ENCODE measurements at regions not wholly inside any gene's neighbourhood (a gene's known extent, or its start where the extent isn't known, plus 50 kb on each side); places are given as distances from the start of the nearest gene placed in this dataset.

GRCh38 chr2:6236317-6236716 is 544.1 kb downstream of the SOX11 start:
- Histone ChIP-seq H3K9me3 (ENCODE audit: control insufficient read depth in 2 of 3, low read length in 3 of 3) (no peaks in the 10 kb centered on the region), H3K27ac (ENCODE audit: low read depth, low read length) (no peak overlapping the region), H3K4me3 (ENCODE audit: low read length) (no peak overlapping the region), H3K4me1 (ENCODE audit: control insufficient read depth in 2 of 2, insufficient read depth in 2 of 2, low read length in 2 of 2) (no peaks in the 10 kb centered on the region), H3K36me3 (ENCODE audit: control insufficient read depth in 2 of 3, insufficient read depth in 3 of 3, low read length in 3 of 3) (no peaks in the 10 kb centered on the region), H3K27me3 (ENCODE audit: control insufficient read depth in 2 of 2, insufficient read depth in 2 of 2, low read length in 2 of 2) (no peaks in the 10 kb centered on the region)
- Mint-ChIP-seq H3K36me3 (no peaks in the 10 kb centered on the region), H3K4me1 (no peaks in the 10 kb centered on the region), H3K9me3 (peaks cover 0 to 23% (median 9%) of the 10 kb centered on the region in 11 donors), H3K27me3 (peaks cover 0 to 3% (median 0%) of the 10 kb centered on the region in 5 donors), H3K27ac (no peak overlapping the region), H3K4me3 (no peak overlapping the region)
- CTCF ChIA-PET, result no interaction called here
- ATAC-seq (no peak), DNase-seq (no peak)
- POLR2A ChIA-PET, result no interaction called here
- intact Hi-C loops (cut with micrococcal nuclease), result no loop called here

- Histone ChIP-seq H3K36me3 (ENCODE audit: control insufficient read depth in 2 of 3, insufficient read depth in 3 of 3, low read length in 3 of 3) (no peaks in the 10 kb centered on the region), H3K27ac (ENCODE audit: low read depth, low read length) (no peak overlapping the region), H3K27me3 (ENCODE audit: control insufficient read depth in 2 of 2, insufficient read depth in 2 of 2, low read length in 2 of 2) (no peaks in the 10 kb centered on the region), H3K4me3 (ENCODE audit: low read length) (no peak overlapping the region), H3K9me3 (ENCODE audit: control insufficient read depth in 2 of 3, low read length in 3 of 3) (no peaks in the 10 kb centered on the region), H3K4me1 (ENCODE audit: control insufficient read depth in 2 of 2, insufficient read depth in 2 of 2, low read length in 2 of 2) (no peaks in the 10 kb centered on the region)
- H3K27ac Mint-ChIP-seq, result no peak overlapping the region
- no peaks in the 10 kb centered on the region for H3K4me1 Mint-ChIP-seq
- POLR2A ChIA-PET, result no interaction called here
- peaks cover 0 to 23% (median 9%) of the 10 kb centered on the region in 11 donors for H3K9me3 Mint-ChIP-seq
- intact Hi-C loops (cut with micrococcal nuclease), result no loop called here
- H3K36me3 Mint-ChIP-seq, result no peaks in the 10 kb centered on the region
- DNase-seq, result no peak
- CTCF ChIA-PET, result no interaction called here
- no peak overlapping the region for H3K4me3 Mint-ChIP-seq
- H3K27me3 Mint-ChIP-seq, result peaks cover 0 to 4% (median 0%) of the 10 kb centered on the region in 5 donors
- no peak for ATAC-seq
Observed at GRCh38 chr2:6237039-6237660, 545.0 kb downstream of the SOX11 start.

- intact Hi-C loops (cut with micrococcal nuclease), result no loop called here
- Mint-ChIP-seq H3K4me3 (no peak overlapping the region), H3K9me3 (peaks cover 0 to 5% (median 0%) of the 10 kb centered on the region in 11 donors), H3K4me1 (no peaks in the 10 kb centered on the region), H3K36me3 (no peaks in the 10 kb centered on the region), H3K27ac (no peak overlapping the region), H3K27me3 (peaks cover 0 to 4% (median 0%) of the 10 kb centered on the region in 5 donors)
- H3K27me3 ChIP-seq (ENCODE audit: control insufficient read depth in 2 of 2, insufficient read depth in 2 of 2, low read length in 2 of 2), result no peaks in the 10 kb centered on the region
- DNase-seq (no peak), ATAC-seq (no peak)
- H3K36me3 ChIP-seq (ENCODE audit: control insufficient read depth in 2 of 3, insufficient read depth in 3 of 3, low read length in 3 of 3), result no peaks in the 10 kb centered on the region
- H3K27ac ChIP-seq (ENCODE audit: low read depth, low read length), result no peak overlapping the region
- no peaks in the 10 kb centered on the region for H3K4me1 ChIP-seq (ENCODE audit: control insufficient read depth in 2 of 2, insufficient read depth in 2 of 2, low read length in 2 of 2)
- POLR2A ChIA-PET, result no interaction called here
- CTCF ChIA-PET, result no interaction called here
- H3K4me3 ChIP-seq (ENCODE audit: low read length), result no peak overlapping the region
- H3K9me3 ChIP-seq (ENCODE audit: control insufficient read depth in 2 of 3, low read length in 3 of 3), result no peaks in the 10 kb centered on the region
Observed at GRCh38 chr2:6249557-6249956, 557.4 kb downstream of the SOX11 start.

GRCh38 chr2:6254441-6254840 is 562.3 kb downstream of the SOX11 start:
- CTCF ChIA-PET, result interaction anchor here (0.5 kb wide), 1 partner anchor 224 kb away, joined by 4 read pairs; no protein-coding TSS in a partner anchor
- H3K9me3 Mint-ChIP-seq, result peaks cover 0 to 8% (median 0%) of the 10 kb centered on the region in 11 donors
- no peak for ATAC-seq

GRCh38 chr2:6264198-6264597 is 572.0 kb downstream of the SOX11 start:
- intact Hi-C loops (cut with micrococcal nuclease), result no loop called here
- Mint-ChIP-seq H3K27me3 (peaks cover 0 to 6% (median 0%) of the 10 kb centered on the region in 5 donors), H3K36me3 (peaks cover 0 to 6% (median 0%) of the 10 kb centered on the region in 5 donors), H3K27ac (no peak overlapping the region), H3K4me1 (no peaks in the 10 kb centered on the region), H3K9me3 (peaks cover 0 to 11% (median 0%) of the 10 kb centered on the region in 11 donors), H3K4me3 (no peak overlapping the region)
- Histone ChIP-seq H3K27ac (ENCODE audit: low read depth, low read length) (no peak overlapping the region), H3K9me3 (ENCODE audit: control insufficient read depth in 2 of 3, low read length in 3 of 3) (no peaks in the 10 kb centered on the region), H3K36me3 (ENCODE audit: control insufficient read depth in 2 of 3, insufficient read depth in 3 of 3, low read length in 3 of 3) (no peaks in the 10 kb centered on the region), H3K4me3 (ENCODE audit: low read length) (no peak overlapping the region), H3K27me3 (ENCODE audit: control insufficient read depth in 2 of 2, insufficient read depth in 2 of 2, low read length in 2 of 2) (no peaks in the 10 kb centered on the region), H3K4me1 (ENCODE audit: control insufficient read depth in 2 of 2, insufficient read depth in 2 of 2, low read length in 2 of 2) (no peaks in the 10 kb centered on the region)
- no peak for DNase-seq
- no peak for ATAC-seq
- CTCF ChIA-PET, result no interaction called here
- POLR2A ChIA-PET, result no interaction called here

More at GRCh38 chr2:6254441-6254840, 562.3 kb downstream of the SOX11 start:
- no peak overlapping the region for H3K4me3 Mint-ChIP-seq
- peaks cover 0 to 4% (median 0%) of the 10 kb centered on the region in 5 donors for H3K27me3 Mint-ChIP-seq
- Histone ChIP-seq H3K36me3 (ENCODE audit: control insufficient read depth in 2 of 3, insufficient read depth in 3 of 3, low read length in 3 of 3) (no peaks in the 10 kb centered on the region), H3K27ac (ENCODE audit: low read depth, low read length) (no peak overlapping the region), H3K9me3 (ENCODE audit: control insufficient read depth in 2 of 3, low read length in 3 of 3) (no peaks in the 10 kb centered on the region), H3K27me3 (ENCODE audit: control insufficient read depth in 2 of 2, insufficient read depth in 2 of 2, low read length in 2 of 2) (no peaks in the 10 kb centered on the region), H3K4me3 (ENCODE audit: low read length) (no peak overlapping the region), H3K4me1 (ENCODE audit: control insufficient read depth in 2 of 2, insufficient read depth in 2 of 2, low read length in 2 of 2) (no peaks in the 10 kb centered on the region)
- intact Hi-C loops (cut with micrococcal nuclease), result no loop called here
- POLR2A ChIA-PET, result no interaction called here
- no peak for DNase-seq
- no peak overlapping the region for H3K27ac Mint-ChIP-seq
- no peaks in the 10 kb centered on the region for H3K36me3 Mint-ChIP-seq
- H3K4me1 Mint-ChIP-seq, result no peaks in the 10 kb centered on the region

- Histone ChIP-seq H3K27ac (ENCODE audit: low read depth, low read length) (no peak overlapping the region), H3K9me3 (ENCODE audit: control insufficient read depth in 2 of 3, low read length in 3 of 3) (no peaks in the 10 kb centered on the region), H3K36me3 (ENCODE audit: control insufficient read depth in 2 of 3, insufficient read depth in 3 of 3, low read length in 3 of 3) (no peaks in the 10 kb centered on the region), H3K4me3 (ENCODE audit: low read length) (no peak overlapping the region), H3K27me3 (ENCODE audit: control insufficient read depth in 2 of 2, insufficient read depth in 2 of 2, low read length in 2 of 2) (no peaks in the 10 kb centered on the region), H3K4me1 (ENCODE audit: control insufficient read depth in 2 of 2, insufficient read depth in 2 of 2, low read length in 2 of 2) (no peaks in the 10 kb centered on the region)
- DNase-seq, result no peak
- ATAC-seq, result no peak
- peaks cover 0 to 4% (median 0%) of the 10 kb centered on the region in 5 donors for H3K36me3 Mint-ChIP-seq
- H3K4me1 Mint-ChIP-seq, result no peaks in the 10 kb centered on the region
- ChIA-PET POLR2A (no interaction called here), CTCF (no interaction called here)
- H3K27ac Mint-ChIP-seq, result no peak overlapping the region
- H3K4me3 Mint-ChIP-seq, result no peak overlapping the region
- peaks cover 0 to 8% (median 0%) of the 10 kb centered on the region in 11 donors for H3K9me3 Mint-ChIP-seq
- peaks cover 0 to 7% (median 0%) of the 10 kb centered on the region in 5 donors for H3K27me3 Mint-ChIP-seq
- intact Hi-C loops (cut with micrococcal nuclease), result no loop called here
Observed at GRCh38 chr2:6281524-6281923, 584.2 kb downstream of the CMPK2 start.

GRCh38 chr2:6283259-6283658 is 582.4 kb downstream of the CMPK2 start:
- H3K4me3 ChIP-seq (ENCODE audit: low read length), result no peak overlapping the region
- peaks cover 0 to 2% (median 0%) of the 10 kb centered on the region in 11 donors for H3K9me3 Mint-ChIP-seq
- H3K36me3 ChIP-seq (ENCODE audit: control insufficient read depth in 2 of 3, insufficient read depth in 3 of 3, low read length in 3 of 3), result no peaks in the 10 kb centered on the region
- intact Hi-C loops (cut with micrococcal nuclease), result no loop called here
- H3K4me1 Mint-ChIP-seq, result no peaks in the 10 kb centered on the region
- H3K4me1 ChIP-seq (ENCODE audit: control insufficient read depth in 2 of 2, insufficient read depth in 2 of 2, low read length in 2 of 2), result no peaks in the 10 kb centered on the region
- CTCF ChIA-PET, result no interaction called here
- no peak for ATAC-seq
- no peak overlapping the region for H3K4me3 Mint-ChIP-seq
- DNase-seq, result no peak
- no peak overlapping the region for H3K27ac Mint-ChIP-seq
- POLR2A ChIA-PET, result no interaction called here
- no peak overlapping the region for H3K27ac ChIP-seq (ENCODE audit: low read depth, low read length)
- peaks cover 0 to 4% (median 0%) of the 10 kb centered on the region in 5 donors for H3K27me3 Mint-ChIP-seq
- no peaks in the 10 kb centered on the region for H3K27me3 ChIP-seq (ENCODE audit: control insufficient read depth in 2 of 2, insufficient read depth in 2 of 2, low read length in 2 of 2)
- no peaks in the 10 kb centered on the region for H3K36me3 Mint-ChIP-seq
- no peaks in the 10 kb centered on the region for H3K9me3 ChIP-seq (ENCODE audit: control insufficient read depth in 2 of 3, low read length in 3 of 3)
